ENCODE measurements at regions not wholly inside any gene's neighbourhood (a gene's known extent, or its start where the extent isn't known, plus 50 kb on each side); places are given as distances from the start of the nearest gene placed in this dataset.

- DNase-seq = no peak
These were observed 1518.1 kb upstream of the ZEB2 start for GRCh38 chr2:146038014-146038413.

GRCh38 chr2:146037334-146037870 is 1517.5 kb upstream of the ZEB2 start:
- DNase-seq = no peak

- no peak for DNase-seq
These were observed 1511.2 kb upstream of the ZEB2 start for GRCh38 chr2:146031158-146031557.

GRCh38 chr2:146027156-146027555 is 1507.2 kb upstream of the ZEB2 start:
- DNase-seq = no peak

GRCh38 chr2:146025519-146025918 is 1505.6 kb upstream of the ZEB2 start:
- no peak for DNase-seq

- DNase-seq = no peak
These were observed 1504.4 kb upstream of the ZEB2 start for GRCh38 chr2:146024212-146024743.

GRCh38 chr2:146004462-146004861 is 1484.5 kb upstream of the ZEB2 start:
- DNase-seq = no peak

- DNase-seq = no peak
These were observed 1483.4 kb upstream of the ZEB2 start for GRCh38 chr2:146003337-146003736.

GRCh38 chr2:145994910-145995309 is 1475.0 kb upstream of the ZEB2 start:
- no peak for DNase-seq

GRCh38 chr2:145992572-145992971 is 1472.7 kb upstream of the ZEB2 start:
- DNase-seq = no peak

GRCh38 chr2:145987793-145988192 is 1467.9 kb upstream of the ZEB2 start:
- DNase-seq = no peak

GRCh38 chr2:145985517-145985916 is 1465.6 kb upstream of the ZEB2 start:
- no peak for DNase-seq

GRCh38 chr2:145984580-145984979 is 1464.7 kb upstream of the ZEB2 start:
- no peak for DNase-seq

- no peak for DNase-seq
These were observed 1460.4 kb upstream of the ZEB2 start for GRCh38 chr2:145980318-145980717.

- no peak for DNase-seq
These were observed 1455.5 kb upstream of the ZEB2 start for GRCh38 chr2:145975406-145975805.

GRCh38 chr2:145961846-145962245 is 1441.9 kb upstream of the ZEB2 start:
- no peak for DNase-seq

- DNase-seq = no peak
These were observed 1440.7 kb upstream of the ZEB2 start for GRCh38 chr2:145960479-145961163.

- DNase-seq = no peak
These were observed 1438.7 kb upstream of the ZEB2 start for GRCh38 chr2:145958611-145959010.

- no peak for DNase-seq
These were observed 1438.0 kb upstream of the ZEB2 start for GRCh38 chr2:145957929-145958328.

GRCh38 chr2:145939949-145940348 is 1420.0 kb upstream of the ZEB2 start:
- no peak for DNase-seq

GRCh38 chr2:145935016-145935415 is 1415.1 kb upstream of the ZEB2 start:
- no peak for DNase-seq

- DNase-seq = peak; percentile 94
These were observed 1412.0 kb upstream of the ZEB2 start for GRCh38 chr2:145931781-145932395.

GRCh38 chr2:145930318-145930717 is 1410.4 kb upstream of the ZEB2 start:
- DNase-seq = no peak
